Uterus (tissue), 2 donors: ENCODE measurements at regions not wholly inside any gene's neighbourhood (a gene's known extent, or its start where the extent isn't known, plus 50 kb on each side); places are given as distances from the start of the nearest gene placed in this dataset.

ENCODE experiments used
- CTCF ChIP-seq, 4 experiments: fragments of 200-600 bp in 2 of 4; fragments of 450-650 bp in 2 of 4; sonication (generic) in 2 of 4; IDR thresholded peaks; one replicate each; pipeline ENCODE4 v1.5.1; 2016 to 2019; ENCODE audit warnings: antibody characterized with exemption in 4 of 4, mild to moderate bottlenecking in 2 of 4, moderate library complexity in 1 of 4
- POLR2A ChIP-seq, 2 donors: fragments of 450-650 bp; IDR thresholded peaks; one replicate each; pipeline ENCODE4 v1.6.1; 2016; ENCODE audit warnings: antibody characterized with exemption in 2 of 2, mild to moderate bottlenecking in 1 of 2, moderate library complexity in 1 of 2

GRCh38 chr5:116632890-116633289 lies 58.3 kb upstream of the SEMA6A start:
- TF ChIP-seq CTCF (IDR thresholded peaks at IDR 0.05), result no peak
- no peak for TF ChIP-seq POLR2A (IDR thresholded peaks at IDR 0.05)
